ENCODE measurements at regions not wholly inside any gene's neighbourhood (a gene's known extent, or its start where the extent isn't known, plus 50 kb on each side); places are given as distances from the start of the nearest gene placed in this dataset.

DNA sequence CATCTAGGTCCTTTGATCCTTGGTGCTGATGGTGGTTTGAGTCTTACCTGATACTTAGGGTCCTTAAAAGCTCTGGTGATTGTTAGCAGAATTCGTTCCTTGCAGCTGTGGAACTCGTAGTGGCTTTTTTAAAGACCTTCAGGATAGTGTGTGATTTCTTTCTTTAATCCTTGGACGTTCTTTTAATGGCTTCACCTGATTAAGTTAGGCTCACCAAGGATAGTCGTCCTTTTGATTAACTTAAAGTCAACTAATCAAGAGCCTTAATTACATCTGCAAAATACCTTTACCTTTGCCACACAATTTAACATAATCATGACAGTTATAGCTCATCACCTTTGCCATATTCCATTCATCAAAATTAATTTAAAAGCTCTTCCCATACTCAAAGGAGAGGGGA, 1807.7 kb downstream of the OLFM4 start:
- Mint-ChIP-seq H3K27ac (ENCODE audit: unreplicated experiment) (no peak overlapping the region), H3K27me3 (ENCODE audit: low read depth) (no peaks in the 10 kb centered on the region), H3K36me3 (ENCODE audit: low read depth) (no peaks in the 10 kb centered on the region), H3K4me1 (no peaks in the 10 kb centered on the region), H3K9me3 (no peaks in the 10 kb centered on the region), H3K4me3 (no peak overlapping the region)
- TF ChIP-seq, protein P1, sequence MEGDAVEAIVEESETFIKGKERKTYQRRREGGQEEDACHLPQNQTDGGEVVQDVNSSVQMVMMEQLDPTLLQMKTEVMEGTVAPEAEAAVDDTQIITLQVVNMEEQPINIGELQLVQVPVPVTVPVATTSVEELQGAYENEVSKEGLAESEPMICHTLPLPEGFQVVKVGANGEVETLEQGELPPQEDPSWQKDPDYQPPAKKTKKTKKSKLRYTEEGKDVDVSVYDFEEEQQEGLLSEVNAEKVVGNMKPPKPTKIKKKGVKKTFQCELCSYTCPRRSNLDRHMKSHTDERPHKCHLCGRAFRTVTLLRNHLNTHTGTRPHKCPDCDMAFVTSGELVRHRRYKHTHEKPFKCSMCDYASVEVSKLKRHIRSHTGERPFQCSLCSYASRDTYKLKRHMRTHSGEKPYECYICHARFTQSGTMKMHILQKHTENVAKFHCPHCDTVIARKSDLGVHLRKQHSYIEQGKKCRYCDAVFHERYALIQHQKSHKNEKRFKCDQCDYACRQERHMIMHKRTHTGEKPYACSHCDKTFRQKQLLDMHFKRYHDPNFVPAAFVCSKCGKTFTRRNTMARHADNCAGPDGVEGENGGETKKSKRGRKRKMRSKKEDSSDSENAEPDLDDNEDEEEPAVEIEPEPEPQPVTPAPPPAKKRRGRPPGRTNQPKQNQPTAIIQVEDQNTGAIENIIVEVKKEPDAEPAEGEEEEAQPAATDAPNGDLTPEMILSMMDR (conservative IDR thresholded peaks at IDR 0.05): no peak
- DNase-seq (ENCODE audit: low read depth, low spot score): no peak

DNA sequence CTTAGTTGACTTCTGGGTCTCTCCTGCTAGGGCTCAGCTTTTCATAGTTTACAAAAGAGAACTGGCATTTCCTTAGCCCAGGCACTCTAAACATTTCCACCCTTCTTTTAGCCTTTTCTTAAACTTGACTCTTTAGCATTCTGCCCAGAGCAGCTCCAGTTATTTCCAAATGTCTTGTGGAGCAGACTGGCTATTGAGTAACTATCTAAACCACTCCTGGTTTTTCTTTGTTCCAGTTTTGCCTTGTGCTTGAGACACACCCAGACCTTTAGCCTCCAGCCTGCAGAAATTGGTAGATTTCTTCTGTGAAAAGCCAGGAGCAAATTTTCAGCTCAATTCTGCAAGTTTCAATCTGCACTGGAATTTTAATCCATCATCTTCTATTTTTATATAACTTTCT, 1813.1 kb downstream of the OLFM4 start:
- Mint-ChIP-seq H3K4me1 (peaks cover 6% of the 10 kb centered on the region), H3K27ac (ENCODE audit: unreplicated experiment) (no peak overlapping the region), H3K9me3 (no peaks in the 10 kb centered on the region), H3K27me3 (ENCODE audit: low read depth) (no peaks in the 10 kb centered on the region), H3K36me3 (ENCODE audit: low read depth) (no peaks in the 10 kb centered on the region), H3K4me3 (no peak overlapping the region)
- TF ChIP-seq, protein P1 (conservative IDR thresholded peaks at IDR 0.05): no peak
- DNase-seq (ENCODE audit: low read depth, low spot score): no peak

DNA sequence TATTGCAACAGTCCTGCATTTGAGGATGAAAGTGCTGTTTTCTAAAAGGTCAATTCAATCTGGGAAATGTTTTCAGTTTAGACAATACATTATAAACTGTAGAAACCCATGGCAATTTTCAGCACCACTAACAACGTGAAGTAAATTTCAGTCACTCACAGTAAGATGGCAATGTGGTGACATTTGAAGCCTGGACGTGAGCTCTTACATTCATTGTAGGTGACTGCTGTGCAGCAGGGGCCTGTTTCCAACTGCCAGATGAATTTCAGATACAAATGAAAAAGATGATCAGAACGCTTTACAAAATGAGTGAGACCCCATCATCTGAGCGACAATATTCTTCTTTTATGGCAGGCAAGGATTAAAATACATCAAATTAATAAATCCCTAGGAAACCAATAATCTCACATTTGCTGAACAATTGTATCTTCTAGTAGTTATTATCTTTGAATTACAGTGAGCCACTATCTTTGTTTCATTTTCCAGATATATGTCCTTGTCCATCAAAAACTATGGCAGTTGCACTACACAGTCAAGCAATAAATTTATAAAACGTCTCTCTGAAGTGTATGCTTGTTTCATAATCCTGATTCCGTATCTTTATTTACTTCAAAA, 1816.8 kb downstream of the OLFM4 start:
- Mint-ChIP-seq H3K4me3 (no peak overlapping the region), H3K4me1 (peaks cover 6% of the 10 kb centered on the region), H3K27ac (ENCODE audit: unreplicated experiment) (no peak overlapping the region), H3K9me3 (no peaks in the 10 kb centered on the region), H3K36me3 (ENCODE audit: low read depth) (no peaks in the 10 kb centered on the region), H3K27me3 (ENCODE audit: low read depth) (no peaks in the 10 kb centered on the region)
- TF ChIP-seq, protein P1 (conservative IDR thresholded peaks at IDR 0.05): no peak
- no peak for DNase-seq (ENCODE audit: low read depth, low spot score)

DNA sequence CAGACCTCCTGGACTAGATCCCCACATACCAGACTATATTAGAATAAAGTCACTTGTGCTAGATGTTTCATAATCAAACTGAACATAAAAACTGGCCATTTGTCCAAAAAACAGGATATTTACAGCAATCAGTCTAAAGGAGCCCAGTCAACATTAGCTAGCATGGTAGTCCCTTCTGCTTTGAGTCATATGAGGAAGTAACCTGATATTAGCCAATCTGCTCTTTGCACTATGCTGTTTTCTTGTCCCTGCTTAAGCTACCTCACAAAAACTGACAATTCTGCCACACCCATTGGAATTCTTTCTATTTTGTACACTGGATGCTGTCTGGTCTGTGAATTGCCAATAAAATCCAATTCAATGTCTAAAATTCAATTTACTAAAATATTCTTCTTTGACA, 1824.2 kb downstream of the OLFM4 start:
- DNase-seq (ENCODE audit: low read depth, low spot score): no peak
- Mint-ChIP-seq H3K27ac (ENCODE audit: unreplicated experiment) (no peak overlapping the region), H3K4me1 (no peaks in the 10 kb centered on the region), H3K36me3 (ENCODE audit: low read depth) (no peaks in the 10 kb centered on the region), H3K27me3 (ENCODE audit: low read depth) (no peaks in the 10 kb centered on the region), H3K4me3 (no peak overlapping the region), H3K9me3 (peaks cover 3% of the 10 kb centered on the region)
- TF ChIP-seq, protein P1 (conservative IDR thresholded peaks at IDR 0.05): no peak

DNA sequence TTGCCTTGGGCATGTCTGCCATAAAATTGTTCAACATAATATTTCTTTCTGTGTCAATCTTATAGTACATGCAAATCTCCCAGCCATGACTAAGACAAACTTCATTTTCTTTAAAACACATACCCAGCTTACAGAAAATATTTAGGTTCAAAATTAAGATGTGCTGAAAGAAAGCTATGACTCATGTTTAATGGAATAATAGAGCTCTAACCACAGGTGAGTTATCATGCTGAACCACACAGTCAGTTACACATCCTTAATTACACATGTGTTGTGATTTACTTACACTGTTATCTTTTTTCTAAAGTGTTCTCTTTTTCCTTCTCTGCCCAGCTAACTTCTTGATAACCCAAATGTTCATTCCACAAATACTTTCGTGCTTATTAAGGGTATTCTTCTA, 1831.2 kb downstream of the OLFM4 start:
- Mint-ChIP-seq H3K36me3 (ENCODE audit: low read depth) (no peaks in the 10 kb centered on the region), H3K27me3 (ENCODE audit: low read depth) (no peaks in the 10 kb centered on the region), H3K4me1 (no peaks in the 10 kb centered on the region), H3K4me3 (no peak overlapping the region), H3K27ac (ENCODE audit: unreplicated experiment) (no peak overlapping the region), H3K9me3 (peaks cover 8% of the 10 kb centered on the region)
- TF ChIP-seq, protein P1 (conservative IDR thresholded peaks at IDR 0.05): no peak
- no peak for DNase-seq (ENCODE audit: low read depth, low spot score)

All from neural crest cell (in vitro differentiated cells).